HFF-Myc (cell line): ENCODE measurements at regions not wholly inside any gene's neighbourhood (a gene's known extent, or its start where the extent isn't known, plus 50 kb on each side); places are given as distances from the start of the nearest gene placed in this dataset.

ENCODE experiments used
- DNase-seq: peaks from one replicate; pipeline ENCODE4 v3.0.0-alpha.2; 2011; ENCODE audit warnings: low read depth; ENCODE audit errors: extremely low read depth
- H3K4me3 ChIP-seq: replicated peaks from 2 replicates; pipeline ENCODE4 v1.5.1; 2011; ENCODE audit warnings: low read depth, mild to moderate bottlenecking, control low read depth, low read length
- TF ChIP-seq, protein P1 (sequence below): IDR thresholded peaks from 2 replicates; pipeline ENCODE4 v1.5.1; 2012; ENCODE audit warnings: mild to moderate bottlenecking, low read depth, low read length, control low read depth; ENCODE audit errors: missing control alignments

DNA sequence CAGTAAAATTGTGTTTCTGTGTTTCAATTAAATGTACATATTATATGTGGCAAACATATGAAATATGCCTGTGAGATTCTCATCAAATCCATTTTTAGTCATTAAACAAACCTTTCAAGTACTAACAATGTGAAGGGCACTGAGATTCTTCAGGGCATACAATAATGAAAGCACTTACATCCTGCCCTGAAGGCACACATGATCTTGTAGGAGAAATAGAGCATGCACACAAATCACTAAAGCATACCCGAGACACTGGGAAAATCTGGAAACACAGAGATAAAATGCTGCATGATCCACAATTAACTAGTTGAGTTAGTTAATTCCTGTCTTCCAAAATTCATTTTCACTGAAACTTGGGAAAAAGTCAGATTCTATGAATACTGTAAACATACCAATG, 810.5 kb upstream of the NECTIN3 start:
- TF ChIP-seq, protein P1, sequence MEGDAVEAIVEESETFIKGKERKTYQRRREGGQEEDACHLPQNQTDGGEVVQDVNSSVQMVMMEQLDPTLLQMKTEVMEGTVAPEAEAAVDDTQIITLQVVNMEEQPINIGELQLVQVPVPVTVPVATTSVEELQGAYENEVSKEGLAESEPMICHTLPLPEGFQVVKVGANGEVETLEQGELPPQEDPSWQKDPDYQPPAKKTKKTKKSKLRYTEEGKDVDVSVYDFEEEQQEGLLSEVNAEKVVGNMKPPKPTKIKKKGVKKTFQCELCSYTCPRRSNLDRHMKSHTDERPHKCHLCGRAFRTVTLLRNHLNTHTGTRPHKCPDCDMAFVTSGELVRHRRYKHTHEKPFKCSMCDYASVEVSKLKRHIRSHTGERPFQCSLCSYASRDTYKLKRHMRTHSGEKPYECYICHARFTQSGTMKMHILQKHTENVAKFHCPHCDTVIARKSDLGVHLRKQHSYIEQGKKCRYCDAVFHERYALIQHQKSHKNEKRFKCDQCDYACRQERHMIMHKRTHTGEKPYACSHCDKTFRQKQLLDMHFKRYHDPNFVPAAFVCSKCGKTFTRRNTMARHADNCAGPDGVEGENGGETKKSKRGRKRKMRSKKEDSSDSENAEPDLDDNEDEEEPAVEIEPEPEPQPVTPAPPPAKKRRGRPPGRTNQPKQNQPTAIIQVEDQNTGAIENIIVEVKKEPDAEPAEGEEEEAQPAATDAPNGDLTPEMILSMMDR: no peak
- no peak for DNase-seq
- no peak overlapping the region for H3K4me3 ChIP-seq

DNA sequence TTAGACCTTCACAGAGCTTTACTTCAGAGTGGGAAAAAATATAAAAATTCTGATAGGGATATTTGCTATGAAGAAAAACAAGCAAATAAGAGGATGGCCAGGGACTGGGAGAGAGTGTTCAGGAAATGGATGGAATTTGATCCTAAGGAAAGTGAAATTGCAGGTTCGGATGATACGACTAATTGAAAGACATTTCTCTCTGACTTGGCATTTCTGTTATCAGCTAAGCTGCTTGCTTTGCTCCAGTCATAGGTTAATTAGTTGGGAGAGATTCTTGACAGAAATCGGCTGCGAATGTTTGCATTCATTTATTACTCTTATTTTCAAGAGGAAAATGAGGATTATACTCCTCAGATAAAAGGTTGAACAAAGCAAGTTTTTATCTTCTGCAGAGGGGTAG, 808.7 kb upstream of the NECTIN3 start:
- DNase-seq: no peak
- H3K4me3 ChIP-seq: no peak overlapping the region
- TF ChIP-seq, protein P1: no peak

DNA sequence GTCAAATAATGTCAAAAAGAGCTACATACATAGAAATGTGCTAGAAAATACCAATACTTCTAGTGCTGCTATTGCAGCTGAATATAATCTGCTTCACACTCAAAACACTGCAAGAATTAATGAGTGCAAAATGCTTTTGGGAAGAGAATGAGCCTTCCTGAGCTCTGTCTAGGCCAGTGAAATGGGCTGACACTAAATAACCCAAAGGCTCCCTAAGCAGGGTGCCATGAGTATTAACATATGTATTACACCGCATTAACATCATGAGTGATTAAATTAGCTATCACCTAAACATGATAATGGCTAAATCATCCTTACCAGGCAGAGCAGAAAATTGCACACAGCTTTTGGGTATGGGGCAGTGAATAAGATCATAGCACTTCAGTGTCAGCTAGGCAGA, 806.3 kb upstream of the NECTIN3 start:
- TF ChIP-seq, protein P1: no peak
- H3K4me3 ChIP-seq: no peak overlapping the region
- no peak for DNase-seq

DNA sequence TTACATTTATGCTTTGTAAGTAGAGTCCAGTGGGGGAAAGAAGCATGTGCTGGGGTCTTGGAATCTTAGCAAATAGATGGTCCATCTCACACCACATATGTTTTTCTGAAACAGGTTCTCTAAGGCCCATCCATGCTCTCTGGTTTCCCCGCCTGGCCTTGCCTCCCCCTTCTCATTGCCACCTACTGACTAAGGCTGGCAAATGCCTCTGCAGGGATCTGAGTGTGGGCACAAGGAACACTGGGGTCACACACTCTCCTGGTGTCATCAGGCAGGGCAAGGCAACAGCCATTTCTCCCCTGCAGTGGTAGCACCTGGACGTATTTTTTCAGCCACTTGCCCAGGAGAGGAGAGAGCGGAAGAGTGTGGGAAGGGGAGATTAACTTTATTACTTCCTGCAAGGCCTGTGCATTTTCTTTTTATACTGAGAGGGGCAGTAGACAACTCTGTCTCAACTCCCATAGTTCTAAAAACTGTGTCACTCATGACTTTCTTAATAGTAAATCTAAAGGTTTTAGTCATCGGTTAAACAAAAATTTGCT, 804.2 kb upstream of the NECTIN3 start:
- DNase-seq: no peak

DNA sequence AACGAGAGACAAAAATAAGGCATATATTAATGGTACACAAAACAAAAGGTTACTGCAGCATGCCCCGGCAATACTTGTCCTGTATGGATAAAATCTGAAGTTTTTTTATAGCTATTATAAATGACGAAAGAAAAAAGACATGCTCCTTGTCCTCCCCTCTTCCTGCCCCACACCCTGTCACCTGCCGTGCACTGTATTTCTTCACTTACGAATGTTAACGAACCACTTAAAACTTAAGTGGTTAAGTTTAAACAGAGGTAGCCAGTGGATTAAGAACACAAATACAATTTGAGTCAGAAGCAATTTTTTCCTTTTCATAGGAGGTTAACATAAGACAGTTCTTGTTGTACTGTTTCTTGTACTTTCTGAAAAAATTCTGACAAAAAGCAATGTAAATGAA, 799.1 kb upstream of the NECTIN3 start:
- no peak overlapping the region for H3K4me3 ChIP-seq
- no peak for DNase-seq
- TF ChIP-seq, protein P1: no peak

More for the DNA sequence above, 804.2 kb upstream of the NECTIN3 start:
- no peak overlapping the region for H3K4me3 ChIP-seq
- TF ChIP-seq, protein P1: no peak

DNA sequence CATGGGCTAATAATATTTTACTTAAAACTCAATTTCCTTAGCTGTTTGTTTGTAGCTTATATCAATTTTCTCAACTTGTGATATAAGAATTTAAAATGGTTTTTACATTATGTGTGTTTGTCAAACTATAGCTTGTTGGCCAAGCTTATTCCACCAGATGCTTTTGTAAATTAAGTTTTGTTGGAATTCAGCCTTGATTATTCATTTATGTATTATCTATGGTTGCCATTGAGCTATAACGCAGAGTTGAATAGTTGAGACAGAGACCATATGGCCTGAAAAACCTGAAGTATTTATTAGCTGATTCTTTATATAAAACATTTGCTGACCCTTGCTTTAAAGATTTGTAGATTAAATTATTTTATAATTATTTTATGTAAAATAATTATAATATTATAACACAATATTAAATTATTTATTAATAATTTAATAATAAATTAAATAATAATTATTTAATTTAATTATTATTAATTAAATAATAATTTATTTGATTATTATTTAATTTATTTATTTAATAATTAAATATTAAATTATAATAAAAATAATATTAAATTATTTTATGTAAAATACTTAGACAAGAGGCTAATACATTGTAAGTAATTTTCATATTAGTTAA, 779.6 kb upstream of the NECTIN3 start:
- no peak for DNase-seq

More for the DNA sequence above, 779.6 kb upstream of the NECTIN3 start:
- no peak overlapping the region for H3K4me3 ChIP-seq
- TF ChIP-seq, protein P1: no peak
